Endothelial cell of umbilical vein (primary cell): ENCODE measurements at regions not wholly inside any gene's neighbourhood (a gene's known extent, or its start where the extent isn't known, plus 50 kb on each side); places are given as distances from the start of the nearest gene placed in this dataset.

Experiments
- BruUV-seq: library from RNA; stranded (reverse); fragments of 400-500 nt; replicated peaks from 2 replicates; lab custom pipeline; 2021; lab: Mats Ljungman, UMichigan
- CTCF ChIA-PET: fragments of 300-600, 350-600 bp; sonication (Branson Sonifier 250); formaldehyde crosslinking; loops from one replicate; lab custom pipeline; 2021; ENCODE audit warnings: antibody characterized with exemption, inconsistent platforms; lab: Charles Lee
- POLR2A ChIA-PET: fragments of 300-600, 350-600 bp; sonication (Branson Sonifier 250); formaldehyde crosslinking; loops from one replicate; lab custom pipeline; 2021; ENCODE audit warnings: antibody characterized with exemption, inconsistent platforms; lab: Charles Lee
- DNase-seq: peaks from one replicate; pipeline ENCODE4 v3.0.0-alpha.2; 2011; ENCODE audit warnings: low read depth, low spot score
- FAIRE-seq: peaks from 2 replicates; lab custom pipeline; 2011; peaks lifted over from hg19 to GRCh38; lab: Jason Lieb, UNC
- H2AFZ ChIP-seq: 2 replicates; pipeline ENCODE4 v1.6.0; 2012; ENCODE audit warnings: low read depth, low read length, control low read depth, inconsistent platforms
- H3K27ac ChIP-seq: 2 replicates; pipeline ENCODE4 v1.5.1; 2011; ENCODE audit warnings: low read depth, mild to moderate bottlenecking, control low read depth, low read length, moderate library complexity; ENCODE audit not compliant: insufficient read depth
- H3K27me3 ChIP-seq, 2 experiments: 2 replicates each; pipeline versions ENCODE4 v1.6.0 to v1.6.1; 2011; ENCODE audit warnings: low read length in 2 of 2, mixed read lengths in 1 of 2; ENCODE audit not compliant: control insufficient read depth in 2 of 2, insufficient read depth in 2 of 2
- H3K36me3 ChIP-seq, 2 experiments: 2 replicates in 1 of 2; 3 replicates in 1 of 2; pipeline ENCODE4 v1.5.1; 2011; ENCODE audit warnings: low read length in 2 of 2, mild to moderate bottlenecking in 1 of 2, moderate library complexity in 1 of 2; ENCODE audit not compliant: control insufficient read depth in 2 of 2, insufficient read depth in 2 of 2; ENCODE audit errors: extremely low read depth in 1 of 2
- H3K4me1 ChIP-seq: 3 replicates; pipeline ENCODE4 v1.5.1; 2011; ENCODE audit warnings: mild to moderate bottlenecking, low read length; ENCODE audit not compliant: control insufficient read depth, insufficient read depth; ENCODE audit errors: extremely low read depth
- H3K4me2 ChIP-seq: 2 replicates; pipeline ENCODE4 v1.6.1; 2011; ENCODE audit warnings: low read length, control low read depth, mixed read lengths; ENCODE audit not compliant: insufficient read depth
- H3K4me3 ChIP-seq, 3 experiments: fragments of 200-600 bp in 1 of 3; sonication (generic), shearing (Covaris generic) in 1 of 3; replicated peaks in 1 of 3; 2 replicates each; pipeline ENCODE4 v1.5.1; 2011 to 2016; ENCODE audit warnings: control low read depth in 3 of 3, low read length in 3 of 3, mild to moderate bottlenecking in 2 of 3, inconsistent platforms in 1 of 3, low read depth in 1 of 3, moderate library complexity in 1 of 3; ENCODE audit not compliant: insufficient read depth in 1 of 3
- H3K79me2 ChIP-seq: 2 replicates; pipeline ENCODE4 v1.6.0; 2012; ENCODE audit warnings: low read length, inconsistent platforms; ENCODE audit not compliant: control insufficient read depth, insufficient read depth
- H3K9ac ChIP-seq: replicated peaks from 2 replicates; pipeline ENCODE3; 2011; ENCODE audit warnings: low read length, control low read depth; ENCODE audit not compliant: insufficient read depth; ENCODE audit errors: extremely low read depth
- H3K9me1 ChIP-seq: replicated peaks from 3 replicates; pipeline ENCODE4 v1.6.0; 2011; ENCODE audit warnings: mild to moderate bottlenecking, low read length; ENCODE audit not compliant: control insufficient read depth, insufficient read depth; ENCODE audit errors: extremely low read depth
- H3K9me3 ChIP-seq: replicated peaks from 2 replicates; pipeline ENCODE4 v1.5.1; 2012; ENCODE audit warnings: low read length, inconsistent platforms; ENCODE audit not compliant: control insufficient read depth, insufficient read depth
- H4K20me1 ChIP-seq: replicated peaks from 2 replicates; pipeline ENCODE3; 2011; ENCODE audit warnings: mild to moderate bottlenecking, low read length; ENCODE audit not compliant: control insufficient read depth, insufficient read depth; ENCODE audit errors: extremely low read depth
- EZH2 ChIP-seq: IDR thresholded peaks from 2 replicates; pipeline ENCODE4 v1.6.1; 2012; ENCODE audit warnings: borderline replicate concordance, low read depth, mild to moderate bottlenecking, moderate library complexity, low read length, inconsistent platforms; ENCODE audit not compliant: severe bottlenecking
- FOS ChIP-seq: IDR thresholded peaks from 2 replicates; pipeline ENCODE4 v1.6.1; 2011; ENCODE audit warnings: mild to moderate bottlenecking, low read length, moderate library complexity, borderline replicate concordance; ENCODE audit not compliant: insufficient read depth
- GATA2 ChIP-seq: IDR thresholded peaks from 2 replicates; pipeline ENCODE4 v1.7.0; 2011; ENCODE audit warnings: low read depth, mild to moderate bottlenecking, moderate library complexity, mixed read lengths, low read length; ENCODE audit not compliant: insufficient read length, insufficient read depth
- JUN ChIP-seq: IDR thresholded peaks from 2 replicates; pipeline ENCODE4 v1.6.1; 2011; ENCODE audit warnings: borderline replicate concordance, low read depth; ENCODE audit not compliant: insufficient read length, insufficient read depth
- MYC ChIP-seq: IDR thresholded peaks from one replicate; pipeline ENCODE4 v1.6.1; 2011; ENCODE audit warnings: mild to moderate bottlenecking, low read depth, low read length
- POLR2A ChIP-seq: IDR thresholded peaks from 2 replicates; pipeline ENCODE4 v1.6.1; 2012; ENCODE audit warnings: low read depth, mild to moderate bottlenecking, control low read depth, low read length
- POLR2AphosphoS5 ChIP-seq: IDR thresholded peaks from 2 replicates; pipeline ENCODE4 v1.6.1; 2012; ENCODE audit warnings: low read depth, mild to moderate bottlenecking, control low read depth, low read length, moderate library complexity; ENCODE audit not compliant: insufficient read depth
- dilution Hi-C: fragments of 300-500 bp; cut with MboI; formaldehyde crosslinking; loops from one replicate; pipeline ENCODE4 v1.15.0; 2019; ENCODE audit warnings: low sequenced_read_pairs; ENCODE audit not compliant: extremely low pct_ligation_motif_present
- intact Hi-C: fragments of 100-400 bp; cut with micrococcal nuclease; formaldehyde crosslinking; loops from one replicate; pipeline ENCODE4 v1.10.0; 2022
- TF ChIP-seq, protein P1 (sequence below), 2 donors: IDR thresholded peaks; 1 replicate in 1 of 2; 2 replicates in 1 of 2; pipeline ENCODE4 v1.5.1; 2011; ENCODE audit warnings: low read length in 2 of 2, mild to moderate bottlenecking in 2 of 2, moderate library complexity in 2 of 2, control low read depth in 1 of 2, inconsistent platforms in 1 of 2, low read depth in 1 of 2; ENCODE audit not compliant: insufficient read depth in 1 of 2; ENCODE audit errors: extremely low read depth in 1 of 2
- TF ChIP-seq, protein P2 (sequence below): IDR thresholded peaks from 2 replicates; pipeline ENCODE4 v1.6.1; 2011; ENCODE audit not compliant: insufficient read depth, insufficient read length

- ChIA-PET POLR2A (no interaction called here), CTCF (no interaction called here)
- Histone ChIP-seq H3K27ac (no peak overlapping the region), H2AFZ (no peak overlapping the region), H3K9me3 (no peaks in the 10 kb centered on the region), H3K9me1 (no peaks in the 10 kb centered on the region), H3K36me3 (no peaks in the 10 kb centered on the region), H3K4me1 (no peaks in the 10 kb centered on the region), H3K9ac (no peak overlapping the region), H3K4me3 (no peak overlapping the region), H3K79me2 (no peaks in the 10 kb centered on the region), H4K20me1 (no peaks in the 10 kb centered on the region), H3K27me3 (no peaks in the 10 kb centered on the region), H3K4me2 (no peak overlapping the region)
- TF ChIP-seq, protein P1, sequence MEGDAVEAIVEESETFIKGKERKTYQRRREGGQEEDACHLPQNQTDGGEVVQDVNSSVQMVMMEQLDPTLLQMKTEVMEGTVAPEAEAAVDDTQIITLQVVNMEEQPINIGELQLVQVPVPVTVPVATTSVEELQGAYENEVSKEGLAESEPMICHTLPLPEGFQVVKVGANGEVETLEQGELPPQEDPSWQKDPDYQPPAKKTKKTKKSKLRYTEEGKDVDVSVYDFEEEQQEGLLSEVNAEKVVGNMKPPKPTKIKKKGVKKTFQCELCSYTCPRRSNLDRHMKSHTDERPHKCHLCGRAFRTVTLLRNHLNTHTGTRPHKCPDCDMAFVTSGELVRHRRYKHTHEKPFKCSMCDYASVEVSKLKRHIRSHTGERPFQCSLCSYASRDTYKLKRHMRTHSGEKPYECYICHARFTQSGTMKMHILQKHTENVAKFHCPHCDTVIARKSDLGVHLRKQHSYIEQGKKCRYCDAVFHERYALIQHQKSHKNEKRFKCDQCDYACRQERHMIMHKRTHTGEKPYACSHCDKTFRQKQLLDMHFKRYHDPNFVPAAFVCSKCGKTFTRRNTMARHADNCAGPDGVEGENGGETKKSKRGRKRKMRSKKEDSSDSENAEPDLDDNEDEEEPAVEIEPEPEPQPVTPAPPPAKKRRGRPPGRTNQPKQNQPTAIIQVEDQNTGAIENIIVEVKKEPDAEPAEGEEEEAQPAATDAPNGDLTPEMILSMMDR (IDR thresholded peaks at IDR 0.05; ENCODE audit: extremely low read depth in 1 of 2, insufficient read depth in 1 of 2, low read depth in 1 of 2, low read length in 2 of 2), result no peak
- TF ChIP-seq FOS (no peak), MYC (no peak), JUN (no peak), POLR2A (no peak), POLR2AphosphoS5 (no peak), GATA2 (no peak), EZH2 (no peak)
- TF ChIP-seq, protein P2, sequence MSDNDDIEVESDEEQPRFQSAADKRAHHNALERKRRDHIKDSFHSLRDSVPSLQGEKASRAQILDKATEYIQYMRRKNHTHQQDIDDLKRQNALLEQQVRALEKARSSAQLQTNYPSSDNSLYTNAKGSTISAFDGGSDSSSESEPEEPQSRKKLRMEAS, result no peak
- intact Hi-C loops, result no loop called here
- no peak for FAIRE-seq
- no peak for DNase-seq
- dilution Hi-C loops, result no loop called here
- BruUV-seq, result no TSS peak
These were observed 174.2 kb upstream of the PDGFD start for GRCh38 chr11:104338186-104338585.
